CD4-positive, alpha-beta T cell (primary cell): ENCODE measurements at regions not wholly inside any gene's neighbourhood (a gene's known extent, or its start where the extent isn't known, plus 50 kb on each side); places are given as distances from the start of the nearest gene placed in this dataset.

Experiments
- ATAC-seq: fragments of 200-7000 bp; cut with Tn5 transposase; one replicate; pipeline ENCODE4 v1.10.0; 2022; ENCODE audit warnings: mild to moderate bottlenecking; ENCODE audit not compliant: poor library complexity
- CTCF ChIA-PET: fragments of 350-600 bp; sonication (Branson Sonifier 250); formaldehyde crosslinking; loops from one replicate; lab custom pipeline; 2021; ENCODE audit warnings: antibody characterized with exemption, inconsistent platforms; lab: Charles Lee
- POLR2A ChIA-PET: fragments of 350-600 bp; sonication (Branson Sonifier 250); formaldehyde crosslinking; loops from one replicate; lab custom pipeline; 2021; ENCODE audit warnings: antibody characterized with exemption, inconsistent platforms; lab: Charles Lee
- DNase-seq, 14 experiments: peaks; one replicate each; pipeline ENCODE4 v3.0.0-alpha.2; 2013 to 2020; ENCODE audit warnings: mixed read lengths in 2 of 14
- H3K27ac ChIP-seq, 2 donors: one replicate each; pipeline versions ENCODE4 v1.5.1 to v1.7.0; 2013; ENCODE audit warnings: low read length in 2 of 2, low read depth in 1 of 2, mild to moderate bottlenecking in 1 of 2
- H3K27me3 ChIP-seq, 2 experiments: 1 replicate in 1 of 2; 2 replicates in 1 of 2; pipeline versions ENCODE4 v1.6.1 to v1.7.0; 2013; ENCODE audit warnings: low read length in 2 of 2, control low read depth in 1 of 2, mild to moderate bottlenecking in 1 of 2, moderate library complexity in 1 of 2; ENCODE audit not compliant: insufficient read depth in 2 of 2, control insufficient read depth in 1 of 2
- H3K36me3 ChIP-seq: one replicate; pipeline ENCODE4 v1.6.1; 2013; ENCODE audit warnings: low read length, control low read depth; ENCODE audit not compliant: insufficient read depth
- H3K4me1 ChIP-seq: one replicate; pipeline ENCODE4 v1.6.1; 2013; ENCODE audit warnings: low read length, control low read depth; ENCODE audit not compliant: insufficient read depth
- H3K4me3 ChIP-seq: one replicate; pipeline ENCODE4 v1.5.1; 2013; ENCODE audit warnings: mild to moderate bottlenecking, low read length, moderate library complexity
- H3K9me3 ChIP-seq, 2 experiments: 1 replicate in 1 of 2; 2 replicates in 1 of 2; pipeline versions ENCODE4 v1.6.1 to v1.7.0; 2013; ENCODE audit warnings: low read length in 2 of 2, mild to moderate bottlenecking in 2 of 2, control low read depth in 1 of 2, moderate library complexity in 1 of 2; ENCODE audit not compliant: control insufficient read depth in 1 of 2, insufficient read depth in 1 of 2
- H3K27ac Mint-ChIP-seq: one replicate; pipeline ENCODE4 v1.8.0; 2020; ENCODE audit warnings: mixed read lengths
- H3K27me3 Mint-ChIP-seq: one replicate; pipeline ENCODE4 v1.8.0; 2021; ENCODE audit warnings: mixed read lengths
- H3K36me3 Mint-ChIP-seq: one replicate; pipeline ENCODE4 v1.8.0; 2021; ENCODE audit warnings: low read depth, mixed read lengths
- H3K4me1 Mint-ChIP-seq: one replicate; pipeline ENCODE4 v1.8.0; 2021; ENCODE audit warnings: low read depth, mixed read lengths
- H3K4me3 Mint-ChIP-seq: one replicate; pipeline ENCODE4 v1.8.0; 2020; ENCODE audit warnings: mild to moderate bottlenecking, mixed read lengths
- H3K9me3 Mint-ChIP-seq: one replicate; pipeline ENCODE4 v1.8.0; 2020; ENCODE audit warnings: mixed read lengths
- CTCF ChIP-seq: fragments of 200-600 bp; IDR thresholded peaks from one replicate; pipeline ENCODE4 v1.8.0; 2022; ENCODE audit warnings: antibody characterized with exemption, mild to moderate bottlenecking
- intact Hi-C, 2 experiments: fragments of 100-400 bp; cut with DNase I in 1 of 2; cut with micrococcal nuclease in 1 of 2; formaldehyde crosslinking; loops; one replicate each; pipeline versions ENCODE4 v1.15.1 to v1.9.0; 2023 to 2025; cut with DNase I, micrococcal nuclease

- Histone ChIP-seq H3K36me3 (no peaks in the 10 kb centered on the region), H3K4me1 (no peaks in the 10 kb centered on the region), H3K27ac (no peak overlapping the region), H3K4me3 (no peak overlapping the region), H3K27me3 (peaks cover 3 to 4% of the 10 kb centered on the region in 2 experiments), H3K9me3 (no peaks in the 10 kb centered on the region)
- POLR2A ChIA-PET, result no interaction called here
- no peaks in the 10 kb centered on the region for H3K4me1 Mint-ChIP-seq
- H3K9me3 Mint-ChIP-seq, result no peaks in the 10 kb centered on the region
- no peaks in the 10 kb centered on the region for H3K36me3 Mint-ChIP-seq
- intact Hi-C loops, result loop anchor here in 1 of 2 experiments (10.0 kb wide), 1 partner anchor 197 kb away; no protein-coding TSS in a partner anchor
- ATAC-seq (no peak), DNase-seq (no peak)
- peaks cover 46% of the 10 kb centered on the region for H3K27me3 Mint-ChIP-seq
- CTCF ChIA-PET, result no interaction called here
- H3K27ac Mint-ChIP-seq, result no peak overlapping the region
- TF ChIP-seq CTCF, result no peak
- H3K4me3 Mint-ChIP-seq, result no peak overlapping the region
These were observed 165.3 kb downstream of the SNAPC1 start for GRCh38 chr14:61927520-61927919.

GRCh38 chr14:61928300-61928699, 166.1 kb downstream of the SNAPC1 start:
- Histone ChIP-seq H3K36me3 (no peaks in the 10 kb centered on the region), H3K4me1 (no peaks in the 10 kb centered on the region), H3K27ac (no peak overlapping the region), H3K27me3 (peaks cover 3 to 4% of the 10 kb centered on the region in 2 experiments), H3K4me3 (no peak overlapping the region), H3K9me3 (no peaks in the 10 kb centered on the region)
- ATAC-seq (no peak), DNase-seq (no peak)
- Mint-ChIP-seq H3K36me3 (no peaks in the 10 kb centered on the region), H3K4me3 (no peak overlapping the region), H3K27ac (no peak overlapping the region), H3K4me1 (no peaks in the 10 kb centered on the region), H3K9me3 (no peaks in the 10 kb centered on the region), H3K27me3 (peaks cover 51% of the 10 kb centered on the region)
- intact Hi-C loops, result loop anchor here in 1 of 2 experiments (10.0 kb wide), 1 partner anchor 197 kb away; no protein-coding TSS in a partner anchor
- ChIA-PET POLR2A (no interaction called here), CTCF (no interaction called here)
- no peak for TF ChIP-seq CTCF

- Histone ChIP-seq H3K4me1 (no peaks in the 10 kb centered on the region), H3K36me3 (no peaks in the 10 kb centered on the region), H3K4me3 (no peak overlapping the region), H3K9me3 (no peaks in the 10 kb centered on the region), H3K27ac (no peak overlapping the region), H3K27me3 (peaks cover 3 to 4% of the 10 kb centered on the region in 2 experiments)
- H3K27ac Mint-ChIP-seq, result no peak overlapping the region
- DNase-seq, result no peak
- CTCF ChIA-PET, result no interaction called here
- no peaks in the 10 kb centered on the region for H3K4me1 Mint-ChIP-seq
- no peaks in the 10 kb centered on the region for H3K36me3 Mint-ChIP-seq
- H3K27me3 Mint-ChIP-seq, result peaks cover 53% of the 10 kb centered on the region
- TF ChIP-seq CTCF, result no peak
- no peaks in the 10 kb centered on the region for H3K9me3 Mint-ChIP-seq
- POLR2A ChIA-PET, result no interaction called here
- no peak overlapping the region for H3K4me3 Mint-ChIP-seq
- ATAC-seq, result no peak
- intact Hi-C loops, result loop anchor here in 1 of 2 experiments (10.0 kb wide), 1 partner anchor 196 kb away; no protein-coding TSS in a partner anchor
These were observed 166.5 kb downstream of the SNAPC1 start for GRCh38 chr14:61928701-61929100.
